Endodermal cell (in vitro differentiated cells): ENCODE measurements at regions not wholly inside any gene's neighbourhood (a gene's known extent, or its start where the extent isn't known, plus 50 kb on each side); places are given as distances from the start of the nearest gene placed in this dataset.

Experiments
- DNase-seq: peaks from one replicate; pipeline ENCODE4 v3.0.0-alpha.2; 2017
- H3K27ac ChIP-seq: 2 replicates; pipeline ENCODE4 v1.5.1; 2013; ENCODE audit warnings: mild to moderate bottlenecking, low read depth, low read length, moderate library complexity
- H3K27me3 ChIP-seq: 2 replicates; pipeline ENCODE4 v1.6.1; 2013; ENCODE audit warnings: mild to moderate bottlenecking, low read length, moderate library complexity; ENCODE audit not compliant: insufficient read depth, control insufficient read depth, poor library complexity, severe bottlenecking
- H3K36me3 ChIP-seq: 2 replicates; pipeline ENCODE4 v1.7.0; 2013; ENCODE audit warnings: mild to moderate bottlenecking, low read length, moderate library complexity; ENCODE audit not compliant: control insufficient read depth, insufficient read depth
- H3K4me1 ChIP-seq: one replicate; pipeline ENCODE4 v1.7.0; 2013; ENCODE audit warnings: low read length; ENCODE audit not compliant: control insufficient read depth, insufficient read depth
- H3K4me3 ChIP-seq: 2 replicates; pipeline ENCODE4 v1.5.1; 2013; ENCODE audit warnings: mild to moderate bottlenecking, low read length, moderate library complexity
- H3K9ac ChIP-seq: 2 replicates; pipeline ENCODE4 v1.6.1; 2013; ENCODE audit warnings: mild to moderate bottlenecking, low read length, moderate library complexity; ENCODE audit not compliant: poor library complexity, severe bottlenecking; ENCODE audit errors: extremely low read depth
- H3K9me3 ChIP-seq: 2 replicates; pipeline ENCODE4 v1.6.1; 2013; ENCODE audit warnings: mild to moderate bottlenecking, low read length, moderate library complexity; ENCODE audit not compliant: control insufficient read depth
- H3K27ac Mint-ChIP-seq: 2 replicates; pipeline ENCODE4 v1.8.0; 2020; ENCODE audit warnings: mixed read lengths
- H3K27me3 Mint-ChIP-seq: 2 replicates; pipeline ENCODE4 v1.8.0; 2021; ENCODE audit warnings: mild to moderate bottlenecking, mixed read lengths; ENCODE audit not compliant: insufficient read depth
- H3K36me3 Mint-ChIP-seq: 2 replicates; pipeline ENCODE4 v1.8.0; 2020; ENCODE audit warnings: low read depth, mixed read lengths
- H3K4me1 Mint-ChIP-seq: 2 replicates; pipeline ENCODE4 v1.8.0; 2020; ENCODE audit warnings: mixed read lengths
- H3K4me3 Mint-ChIP-seq: 2 replicates; pipeline ENCODE4 v1.8.0; 2020; ENCODE audit warnings: mild to moderate bottlenecking, moderate library complexity, mixed read lengths
- H3K9me3 Mint-ChIP-seq: 2 replicates; pipeline ENCODE4 v1.8.0; 2020; ENCODE audit warnings: mild to moderate bottlenecking, mixed read lengths
- CTCF ChIP-seq: fragments of 200-600 bp; sonication (generic); conservative IDR thresholded peaks from 2 replicates; pipeline ENCODE4 v1.5.0; 2021; ENCODE audit warnings: antibody characterized with exemption, mild to moderate bottlenecking
- WGBS, 2 experiments: methylation state at CpG; one replicate each; pipeline versions ENCODE4 v1.1.5 to v1.1.7; 2013; ENCODE audit warnings: missing lambda C conversion rate in 2 of 2, mixed read lengths in 1 of 2; ENCODE audit not compliant: insufficient coverage in 1 of 2, insufficient read length in 1 of 2; 5-methylcytosine and 5-hydroxymethylcytosine counted together

- no peaks in the 10 kb centered on the region for H3K36me3 ChIP-seq
- H3K27ac ChIP-seq = no peak overlapping the region
- Mint-ChIP-seq H3K4me1 (peaks cover 6% of the 10 kb centered on the region), H3K36me3 (no peaks in the 10 kb centered on the region), H3K9me3 (no peaks in the 10 kb centered on the region), H3K27me3 (no peaks in the 10 kb centered on the region), H3K4me3 (no peak overlapping the region), H3K27ac (no peak overlapping the region)
- H3K4me3 ChIP-seq = no peak overlapping the region
- TF ChIP-seq CTCF = no peak
- H3K27me3 ChIP-seq = no peaks in the 10 kb centered on the region
- DNase-seq = no peak
- H3K4me1 ChIP-seq = no peaks in the 10 kb centered on the region
- 63 to 81% methylated on average over 1 of the region's 1 CpG for WGBS, 2 experiments
- H3K9me3 ChIP-seq = no peaks in the 10 kb centered on the region
- no peak overlapping the region for H3K9ac ChIP-seq
Observed at GRCh38 chr1:198105185-198105584, 51.6 kb upstream of the NEK7 start.

- no peaks in the 10 kb centered on the region for H3K9me3 Mint-ChIP-seq
- Histone ChIP-seq H3K27ac (no peak overlapping the region), H3K9me3 (no peaks in the 10 kb centered on the region), H3K4me1 (no peaks in the 10 kb centered on the region), H3K36me3 (no peaks in the 10 kb centered on the region), H3K4me3 (no peak overlapping the region), H3K9ac (no peak overlapping the region), H3K27me3 (no peaks in the 10 kb centered on the region)
- peak; percentile 58 for TF ChIP-seq CTCF
- H3K36me3 Mint-ChIP-seq = no peaks in the 10 kb centered on the region
- H3K4me3 Mint-ChIP-seq = no peak overlapping the region
- no peaks in the 10 kb centered on the region for H3K27me3 Mint-ChIP-seq
- H3K27ac Mint-ChIP-seq = no peak overlapping the region
- H3K4me1 Mint-ChIP-seq = peaks cover 6% of the 10 kb centered on the region
- DNase-seq = no peak
Observed at GRCh38 chr1:198106011-198106410, 50.8 kb upstream of the NEK7 start.
